Activated CD8-positive, alpha-beta memory T cell treated with anti-CD3 and anti-CD28 coated beads, Interleukin-2, amount 50 U/mL, for 24 hours (primary cell): ENCODE measurements at regions not wholly inside any gene's neighbourhood (a gene's known extent, or its start where the extent isn't known, plus 50 kb on each side); places are given as distances from the start of the nearest gene placed in this dataset.
"Not testable (repeated sequence)": the region's sequence is repeated elsewhere in the genome, so short reads cannot be mapped to it uniquely, and the experiment has no call there.

Experiments used
- DNase-seq: peaks from one replicate; pipeline ENCODE4 v3.0.0-alpha.2; 2020; ENCODE audit errors: extremely low read depth

DNA sequence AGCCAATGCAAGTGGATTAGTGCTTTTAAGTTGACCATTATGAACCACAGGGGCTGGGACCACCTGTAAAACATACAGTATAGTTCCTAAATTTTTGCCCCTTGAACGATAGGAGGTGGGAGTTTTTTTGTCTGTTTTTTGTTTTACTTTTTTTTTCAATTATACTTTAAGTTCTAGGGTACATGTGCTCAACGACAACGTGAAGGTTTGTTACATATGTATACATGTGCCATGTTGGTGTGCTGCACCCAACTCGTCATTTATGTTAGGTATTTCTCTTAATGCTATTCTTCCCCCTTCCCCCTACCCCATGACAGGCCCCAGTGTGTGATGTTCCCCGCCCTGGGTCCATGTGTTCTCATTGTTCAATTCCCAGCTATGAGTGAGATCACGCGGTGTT is 1797.9 kb upstream of the PIK3C3 start:
- DNase-seq: no peak

GRCh38 chr18:40152859-40153258 is 1802.2 kb upstream of the PIK3C3 start:
- DNase-seq: no peak

DNA sequence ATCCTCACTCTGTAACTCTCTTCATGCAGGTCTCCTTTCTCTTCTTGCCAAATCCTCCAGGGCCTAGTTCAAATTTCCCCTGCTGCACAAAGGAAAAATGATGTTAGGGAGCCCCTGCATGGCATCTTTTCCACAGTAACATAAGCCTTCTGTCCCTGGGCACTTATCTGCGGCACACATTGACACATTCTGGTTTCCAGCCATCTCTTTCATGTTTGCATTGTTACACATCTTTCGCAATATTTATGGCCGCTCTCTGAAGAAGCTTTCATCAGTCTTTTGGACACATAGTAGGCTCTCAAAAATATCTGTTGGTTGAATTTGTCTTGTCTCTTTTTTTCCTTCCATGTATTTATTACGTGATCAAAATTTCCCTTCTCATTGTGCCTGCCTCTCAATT is 1806.1 kb upstream of the PIK3C3 start:
- no peak for DNase-seq

GRCh38 chr18:40133253-40133652 is 1821.8 kb upstream of the PIK3C3 start:
- no peak for DNase-seq

DNA sequence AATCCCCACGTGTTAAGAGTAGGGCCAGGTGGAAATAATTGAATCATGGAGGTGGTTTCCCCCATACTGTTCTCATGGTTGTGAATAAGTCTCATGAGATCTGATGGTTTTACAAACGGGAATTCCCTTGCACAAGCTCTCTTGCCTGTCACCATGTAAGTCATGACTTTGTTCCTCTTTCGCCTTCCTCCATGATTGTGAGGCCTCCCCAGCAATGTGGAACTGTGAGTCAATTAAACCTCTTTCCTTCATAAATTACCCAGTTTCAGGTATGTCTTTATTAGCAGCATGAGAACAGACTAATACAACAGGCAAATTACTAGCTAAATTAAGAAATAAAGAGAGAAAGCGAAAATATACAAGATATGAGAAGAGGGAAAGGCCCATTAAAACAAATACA is 1822.6 kb upstream of the PIK3C3 start:
- not testable (repeated sequence) for DNase-seq

- DNase-seq: no peak
Observed at GRCh38 chr18:40124107-40124506, 1830.9 kb upstream of the PIK3C3 start.

DNA sequence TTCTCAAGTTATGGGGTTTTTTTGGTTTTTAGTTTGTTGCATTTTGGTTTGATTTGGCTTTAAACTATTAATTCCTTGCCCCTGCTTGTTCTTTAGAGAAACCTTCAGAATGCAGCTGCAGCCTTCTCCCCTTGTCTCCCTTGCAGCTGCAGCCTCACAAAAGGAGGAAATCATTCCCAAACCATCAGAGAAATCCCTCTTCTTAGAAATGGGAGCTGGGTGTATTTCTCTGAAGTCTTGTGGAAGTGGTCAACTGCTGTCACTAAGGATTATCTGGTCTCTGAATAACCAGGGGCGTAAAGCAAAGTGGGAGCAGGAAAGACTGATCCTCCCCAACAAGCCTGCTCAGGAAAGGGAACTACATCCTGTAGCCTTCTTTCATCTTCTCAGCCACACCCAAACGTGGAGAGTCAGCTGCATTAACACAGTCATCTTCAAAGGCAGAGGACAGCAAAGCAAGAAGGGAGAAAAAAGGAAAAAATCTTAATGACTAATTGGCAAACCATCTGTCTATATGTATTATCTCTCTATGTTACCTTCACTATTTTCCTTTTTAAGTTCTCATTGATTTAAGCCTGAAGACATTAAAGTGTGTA is 1834.1 kb upstream of the PIK3C3 start:
- no peak for DNase-seq

- DNase-seq: no peak
Observed at GRCh38 chr18:40120356-40120755, 1834.7 kb upstream of the PIK3C3 start.

DNA sequence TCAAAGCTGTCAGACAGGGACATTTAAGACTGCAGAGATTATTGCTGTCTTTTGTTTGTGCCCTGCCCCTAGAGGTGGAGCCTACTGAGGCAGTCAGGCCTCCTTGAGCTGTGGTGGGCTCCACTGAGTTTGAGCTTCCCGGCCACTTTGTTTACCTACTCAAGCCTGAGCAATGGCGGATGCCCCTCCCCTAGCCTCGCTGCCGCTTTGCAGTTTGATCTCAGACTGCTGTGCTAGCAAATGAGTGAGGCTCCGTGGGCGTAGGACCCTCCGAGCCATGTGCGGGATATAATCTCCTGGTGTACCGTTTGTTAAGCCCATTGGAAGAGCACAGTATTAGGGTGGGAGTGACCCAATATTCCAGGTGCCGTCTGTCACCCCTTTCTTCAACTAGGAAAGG is 1835.5 kb upstream of the PIK3C3 start:
- not testable (repeated sequence) for DNase-seq

- DNase-seq: no peak
Observed at GRCh38 chr18:40110455-40110854, 1844.6 kb upstream of the PIK3C3 start.

- DNase-seq: no peak
Observed at GRCh38 chr18:40109252-40110049, 1845.6 kb upstream of the PIK3C3 start.

GRCh38 chr18:40108596-40108995 is 1846.4 kb upstream of the PIK3C3 start:
- DNase-seq: no peak

DNA sequence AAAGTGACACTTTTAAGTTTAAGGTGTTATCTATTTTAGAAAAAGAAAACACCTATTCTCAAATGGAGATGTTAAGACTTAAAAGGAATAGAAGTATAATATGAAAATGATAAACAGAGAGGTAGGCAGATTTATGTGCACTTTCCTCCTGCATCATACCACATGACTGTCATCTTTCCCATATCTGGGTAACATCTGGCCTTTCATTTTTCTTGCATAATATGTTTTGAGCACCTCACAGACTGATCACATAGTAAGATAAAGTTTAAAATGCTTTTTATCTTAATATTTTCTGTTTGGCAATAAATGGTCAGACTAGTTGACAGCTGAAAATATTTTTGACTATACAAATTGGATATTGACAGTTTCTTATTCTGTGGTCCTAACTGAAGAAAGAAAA is 1852.1 kb upstream of the PIK3C3 start:
- no peak for DNase-seq

GRCh38 chr18:40099641-40100040 is 1855.4 kb upstream of the PIK3C3 start:
- no peak for DNase-seq

- no peak for DNase-seq
Observed at GRCh38 chr18:40096675-40097074, 1858.4 kb upstream of the PIK3C3 start.

DNA sequence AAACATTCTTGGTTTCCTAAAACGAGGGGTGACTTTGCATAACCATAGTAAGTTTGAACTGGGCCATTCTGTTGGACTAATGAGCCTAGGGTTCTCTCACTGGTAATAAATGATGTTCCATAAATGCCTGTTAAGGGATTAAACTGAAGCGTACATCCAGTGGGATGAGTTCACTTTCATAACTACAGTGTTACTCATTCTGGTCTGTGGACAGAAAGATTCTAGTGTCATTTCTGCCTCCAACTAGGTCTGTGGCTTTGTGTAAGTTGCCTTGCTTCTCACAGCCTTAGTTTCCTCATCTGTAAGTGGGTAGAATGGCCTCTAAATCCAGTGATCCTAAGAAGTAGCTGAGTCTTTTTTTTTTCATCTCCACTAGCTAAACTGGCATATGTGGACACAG is 1860.6 kb upstream of the PIK3C3 start:
- DNase-seq: no peak

DNA sequence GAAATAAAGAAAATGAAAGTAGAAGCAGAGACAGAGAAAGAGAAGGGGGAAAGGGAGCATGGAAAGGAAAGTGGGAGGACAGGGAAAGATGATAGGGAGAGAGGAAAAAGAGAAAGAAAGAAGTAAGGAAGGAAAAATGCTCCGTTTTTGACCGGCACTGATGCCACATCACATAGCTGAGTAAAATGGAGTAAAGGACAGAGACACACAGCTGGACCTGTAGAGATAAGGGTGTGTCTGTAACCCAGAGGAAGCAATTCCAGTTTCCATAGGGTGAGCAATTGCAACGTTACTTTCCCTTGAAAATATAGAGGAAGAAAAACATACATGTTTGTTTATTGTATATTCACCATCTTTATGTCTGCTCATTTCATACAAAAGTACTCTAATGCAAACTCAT is 1866.9 kb upstream of the PIK3C3 start:
- DNase-seq: no peak

DNA sequence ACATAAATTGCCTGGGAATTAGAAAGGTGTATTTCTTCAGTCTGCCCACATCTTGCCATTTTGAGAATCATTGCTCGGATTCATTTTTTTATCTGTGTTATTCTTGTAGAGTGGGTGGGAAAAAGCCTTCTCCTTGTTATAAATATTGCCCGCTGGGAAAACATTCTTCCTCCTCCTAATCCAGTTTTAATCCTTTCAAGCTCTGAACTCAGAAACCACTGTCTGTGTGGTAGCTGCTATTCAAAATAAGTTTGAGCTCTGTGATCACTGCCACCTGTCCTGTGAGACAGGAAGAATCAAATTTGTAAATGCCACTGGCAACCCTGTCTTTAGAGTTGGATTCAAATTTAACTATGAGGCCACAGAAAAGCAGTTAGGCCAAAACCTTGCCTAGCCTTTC is 1875.2 kb upstream of the PIK3C3 start:
- no peak for DNase-seq

GRCh38 chr18:40075616-40076015 is 1879.4 kb upstream of the PIK3C3 start:
- no peak for DNase-seq

DNA sequence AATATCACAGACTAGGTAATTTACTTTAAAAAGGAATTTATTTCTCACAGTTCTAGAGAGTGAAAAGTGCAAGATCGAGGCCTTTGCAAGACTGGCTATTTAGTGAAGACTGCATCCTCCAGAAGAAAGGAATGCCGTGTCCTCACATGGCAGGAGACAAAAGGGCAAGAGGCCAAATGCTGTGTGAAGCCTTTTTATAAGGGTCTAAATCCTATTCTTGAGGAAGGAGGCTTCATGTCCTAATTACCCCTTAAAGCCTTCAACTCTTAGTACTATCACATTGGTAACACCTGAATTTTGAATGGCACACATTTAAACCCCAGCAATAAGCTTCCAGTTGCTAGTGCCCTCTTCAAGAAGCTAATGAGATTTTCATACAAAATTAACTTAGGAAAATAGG is 1882.3 kb upstream of the PIK3C3 start:
- DNase-seq: no peak

GRCh38 chr18:40066368-40066767 is 1888.7 kb upstream of the PIK3C3 start:
- no peak for DNase-seq

- no peak for DNase-seq
Observed at GRCh38 chr18:40063488-40063887, 1891.5 kb upstream of the PIK3C3 start.

DNA sequence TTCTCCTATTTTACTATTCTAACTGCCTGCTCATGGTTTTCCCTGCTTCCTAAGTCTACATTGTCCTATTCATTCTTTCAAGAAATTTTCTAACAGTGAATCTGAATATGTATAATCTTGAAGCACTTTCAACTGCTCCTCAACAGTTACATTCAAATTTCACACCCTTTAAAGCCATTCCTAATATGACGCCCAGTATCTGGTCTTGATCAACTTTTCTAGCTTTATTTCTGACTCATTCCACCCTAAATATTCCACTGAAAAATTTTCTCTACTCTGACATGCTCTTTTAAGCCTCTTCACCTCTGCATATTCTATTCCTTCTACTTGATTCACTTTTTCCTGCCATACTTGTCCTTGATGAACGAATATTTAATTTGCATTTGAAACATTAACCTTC is 1893.9 kb upstream of the PIK3C3 start:
- no peak for DNase-seq

DNA sequence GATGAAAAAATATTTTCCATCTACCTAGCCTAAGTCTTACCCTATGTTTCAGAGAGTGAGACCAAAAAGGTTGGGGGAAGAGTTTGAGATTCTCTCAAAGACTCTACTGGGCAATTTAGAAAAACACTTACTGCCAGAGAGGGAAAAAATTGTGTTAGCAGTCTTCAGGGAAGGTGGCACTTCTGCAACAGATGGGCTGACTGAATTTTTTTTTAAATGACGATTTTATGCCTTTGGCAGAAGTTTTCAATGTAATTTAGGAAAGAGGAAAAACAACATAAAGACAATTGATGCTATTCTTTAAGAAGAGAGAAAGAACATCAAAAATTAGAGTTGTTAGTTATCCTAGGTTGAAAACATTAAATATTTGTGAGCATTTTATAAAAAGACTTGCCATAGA is 1894.5 kb upstream of the PIK3C3 start:
- no peak for DNase-seq
